Stimulated activated CD8-positive, alpha-beta memory T cell treated with anti-CD3 and anti-CD28 coated beads, Interleukin-2, amount 100 ng/mL, for 48 hours (primary cell): ENCODE measurements at regions not wholly inside any gene's neighbourhood (a gene's known extent, or its start where the extent isn't known, plus 50 kb on each side); places are given as distances from the start of the nearest gene placed in this dataset.
"Not testable (repeated sequence)": the region's sequence is repeated elsewhere in the genome, so short reads cannot be mapped to it uniquely, and the experiment has no call there.

Experiments used
- DNase-seq, 2 donors: peaks; one replicate each; pipeline ENCODE4 v3.0.0-alpha.2; 2020; ENCODE audit warnings: low read depth in 2 of 2

DNA sequence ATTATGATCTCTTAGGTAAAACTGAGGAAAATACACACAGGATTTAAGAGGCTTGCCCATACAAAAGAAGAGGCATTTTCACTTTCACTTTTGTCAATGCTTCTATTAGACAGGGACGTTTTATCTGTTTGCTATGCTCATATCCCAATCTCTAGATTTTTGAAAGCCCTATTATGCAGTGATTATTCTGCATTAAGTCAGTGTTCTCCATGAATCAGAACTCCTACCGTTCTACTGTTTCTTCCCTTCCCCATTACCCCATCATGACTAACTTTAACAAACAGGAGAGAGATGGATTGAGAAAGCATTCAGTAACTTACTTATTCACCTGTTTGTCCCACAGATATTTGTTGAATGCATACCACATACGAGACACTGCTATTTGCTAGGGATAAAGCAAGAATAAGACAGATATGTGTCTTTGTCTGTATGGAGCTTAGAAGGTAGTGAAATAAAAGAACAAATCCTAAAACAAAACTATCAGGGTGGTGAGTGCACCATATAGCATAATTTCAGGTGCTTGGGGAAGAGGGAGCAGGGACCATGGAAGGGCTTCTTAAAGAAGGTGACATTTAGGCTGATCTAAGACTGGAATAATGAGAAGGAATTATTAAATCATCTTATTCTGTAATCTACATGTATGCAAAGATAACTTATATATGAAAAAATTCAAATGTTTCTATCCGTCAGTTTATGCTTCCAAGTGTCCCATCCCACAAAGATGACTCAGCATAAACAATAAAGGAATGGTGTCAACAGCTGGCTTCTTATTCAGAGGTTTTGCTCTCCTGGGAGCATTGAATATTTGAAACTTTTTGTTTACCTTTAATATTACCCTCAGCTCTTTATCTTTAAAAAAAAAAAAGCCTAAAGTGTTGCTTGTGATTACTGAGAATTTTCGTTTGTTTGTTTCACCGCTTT, 328.1 kb downstream of the HINT1 start:
- no peak for DNase-seq

DNA sequence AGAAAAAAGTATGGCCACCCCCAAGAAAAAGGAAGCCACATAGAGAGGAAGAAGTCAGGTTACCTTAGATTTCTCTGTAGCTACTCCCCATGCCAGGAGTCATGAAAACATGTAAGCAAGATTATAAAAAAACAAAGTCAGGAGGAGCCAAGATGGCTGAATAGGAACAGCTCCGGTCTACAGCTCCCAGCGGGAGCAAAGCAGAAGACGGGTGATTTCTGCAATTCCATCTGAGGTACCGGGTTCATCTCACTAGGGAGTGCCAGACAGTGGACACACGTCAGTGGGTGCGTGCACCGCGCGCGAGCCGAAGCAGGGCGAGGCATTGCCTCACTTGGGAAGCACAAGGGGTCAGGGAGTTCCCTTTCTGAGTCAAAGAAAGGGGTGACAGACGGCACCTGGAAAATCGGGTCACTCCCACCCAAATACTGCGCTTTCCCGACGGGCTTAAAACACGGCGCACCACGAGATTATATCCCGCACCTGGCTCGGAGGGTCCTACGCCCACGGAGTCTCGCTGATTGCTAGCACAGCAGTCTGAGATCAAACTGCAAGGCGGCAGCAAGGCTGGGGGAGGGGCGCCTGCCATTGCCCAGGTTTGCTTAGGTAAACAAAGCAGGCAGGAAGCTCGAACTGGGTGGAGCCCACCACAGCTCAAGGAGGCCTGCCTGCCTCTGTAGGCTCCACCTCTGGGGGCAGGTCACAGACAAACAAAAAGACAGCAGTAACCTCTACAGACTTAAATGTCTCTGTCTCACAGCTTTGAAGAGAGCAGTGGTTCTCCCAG, 347.3 kb downstream of the HINT1 start:
- not testable (repeated sequence) for DNase-seq

DNA sequence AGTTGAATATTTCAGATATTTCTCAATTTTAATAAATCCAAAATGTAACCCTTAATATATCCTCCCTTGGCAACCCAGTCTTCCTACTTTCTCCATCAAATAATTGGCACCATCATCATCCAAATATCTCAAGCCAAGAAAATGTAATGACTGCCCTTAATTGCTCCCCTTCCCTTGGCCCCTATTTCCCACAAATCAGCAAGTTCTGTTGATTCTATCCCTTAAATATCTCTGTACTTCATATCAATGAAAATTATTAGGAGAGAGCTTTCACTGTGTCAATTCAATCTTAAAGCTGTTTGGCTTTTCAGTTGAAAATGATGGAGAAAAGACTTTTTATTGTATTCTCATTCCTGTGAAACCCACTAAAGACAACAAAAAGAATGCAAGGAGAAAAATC, 349.8 kb downstream of the HINT1 start:
- DNase-seq = no peak

DNA sequence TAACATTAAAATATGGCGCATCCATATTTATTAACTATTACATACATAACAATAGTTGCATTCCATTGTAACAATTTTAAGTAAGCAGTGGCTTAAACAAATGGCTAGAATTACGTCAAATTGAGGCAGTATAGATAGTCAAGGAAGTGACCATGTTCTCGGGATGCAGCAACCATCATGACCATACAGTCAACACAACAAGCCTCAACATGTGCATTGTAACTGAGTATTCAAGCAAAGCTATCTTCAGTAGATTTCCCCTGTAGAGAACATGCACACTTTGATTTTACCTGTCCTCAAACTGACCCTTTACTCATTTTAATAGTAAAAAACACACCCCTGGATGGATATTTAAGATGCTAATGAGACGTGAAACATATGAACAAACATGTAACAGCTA, 356.4 kb downstream of the HINT1 start:
- DNase-seq = no peak

DNA sequence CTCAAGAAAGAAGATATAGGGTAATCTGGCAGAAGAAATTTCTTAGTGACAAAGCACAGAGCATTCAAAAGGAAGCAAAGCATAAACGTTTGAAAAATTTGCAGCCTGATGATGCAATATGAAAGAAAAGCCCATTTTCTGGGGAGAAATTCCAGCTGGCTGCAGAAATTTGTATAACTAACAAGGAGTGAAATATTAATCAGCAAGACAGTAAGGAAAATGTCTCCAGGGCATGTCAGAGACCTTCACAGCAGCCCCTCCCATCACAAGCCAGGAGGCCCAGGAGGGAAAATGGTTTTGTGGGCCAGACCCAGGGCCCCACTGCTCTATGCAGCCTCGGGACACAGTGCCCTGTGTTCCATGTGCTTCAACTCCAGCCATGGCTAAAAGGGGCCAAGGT, 359.4 kb downstream of the HINT1 start:
- DNase-seq = no peak

DNA sequence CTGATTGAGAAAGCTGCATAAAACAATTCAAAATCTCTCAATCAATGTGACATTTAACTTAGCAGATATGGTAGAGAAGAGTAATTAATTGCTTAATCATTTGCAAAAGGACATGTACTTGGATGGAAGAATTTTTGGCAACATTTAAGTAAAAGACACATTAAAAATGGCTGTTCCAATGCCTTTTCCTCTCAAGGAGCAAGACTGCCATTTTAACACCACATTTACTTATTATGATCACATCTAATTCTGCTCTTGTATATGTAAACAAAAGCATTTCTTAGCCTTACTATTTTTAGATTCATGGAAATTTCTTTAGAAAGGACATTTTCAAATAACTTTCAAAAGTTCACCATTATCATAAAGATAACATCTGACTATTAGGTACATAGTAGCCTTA, 360.0 kb downstream of the HINT1 start:
- DNase-seq = no peak

DNA sequence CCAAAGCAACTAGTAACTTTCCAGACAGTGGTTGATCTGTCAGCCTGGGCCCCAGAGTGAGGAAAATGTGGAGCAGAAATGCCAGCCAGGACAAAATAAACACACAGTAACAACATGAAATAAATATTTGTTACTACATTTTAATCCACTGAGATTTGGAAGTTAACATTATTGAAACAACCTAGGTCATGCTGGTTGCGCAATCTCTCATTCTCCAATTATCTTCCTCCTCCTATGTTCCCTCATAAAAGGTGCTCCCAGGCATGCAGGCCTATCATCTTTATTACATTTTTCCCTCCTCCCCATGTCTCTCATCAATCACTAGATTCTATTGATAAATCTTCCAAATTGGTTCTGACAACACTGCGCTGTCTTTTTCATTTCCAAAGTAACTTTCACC, 363.1 kb downstream of the HINT1 start:
- no peak for DNase-seq

DNA sequence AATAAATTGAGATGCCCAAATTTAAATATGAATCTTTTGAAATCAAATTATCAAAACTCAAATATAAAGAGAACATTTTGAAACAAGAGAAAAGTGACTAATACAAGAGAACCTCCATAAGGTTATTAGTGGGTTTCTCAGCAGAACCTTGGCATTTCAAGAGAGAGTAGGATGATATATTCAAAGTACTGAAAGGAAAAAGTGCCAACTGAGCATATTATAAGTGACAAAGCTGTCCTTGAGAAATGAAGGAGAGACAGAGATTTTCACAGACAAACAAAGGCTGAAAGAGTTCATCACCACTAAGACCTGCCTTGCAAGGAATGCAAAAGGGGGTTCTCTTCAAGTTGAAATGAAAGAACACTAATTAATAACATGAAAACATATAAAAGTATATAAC, 366.0 kb downstream of the HINT1 start:
- no peak for DNase-seq

DNA sequence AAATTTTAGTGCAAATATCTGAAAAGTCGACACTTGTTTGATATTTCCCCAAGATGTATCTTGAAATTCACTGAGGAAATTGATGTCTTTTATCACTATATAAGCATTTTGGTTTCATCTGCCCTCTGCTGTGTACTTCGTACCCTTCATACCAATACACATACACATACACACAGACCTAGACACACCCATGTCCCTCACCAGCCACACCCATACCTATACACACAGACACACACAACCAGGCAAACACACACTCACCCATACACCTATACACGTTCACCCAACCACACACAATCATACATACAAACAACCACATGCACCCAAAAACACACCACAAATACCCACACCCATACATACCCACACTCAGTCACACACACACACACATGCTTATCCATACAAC, 367.8 kb downstream of the HINT1 start:
- DNase-seq = no peak

DNA sequence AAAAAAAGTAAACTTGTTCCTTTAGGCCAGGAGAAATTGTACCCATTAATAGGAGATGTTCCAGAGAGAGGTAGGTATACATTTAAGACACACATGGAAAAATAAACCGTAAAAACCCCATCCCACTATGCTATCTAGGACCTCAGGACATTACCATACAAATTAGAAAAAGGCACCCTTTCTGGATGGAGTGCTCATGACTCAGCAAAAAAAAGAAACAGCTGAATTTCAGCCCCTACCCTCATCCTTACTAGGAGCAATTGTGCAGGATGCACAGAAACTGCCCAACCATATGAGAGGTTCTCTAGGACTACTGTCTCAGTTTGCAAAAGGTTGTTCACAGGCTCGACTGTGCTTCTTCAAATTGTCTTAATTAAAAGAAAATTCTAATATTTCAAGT, 368.2 kb downstream of the HINT1 start:
- DNase-seq = no peak

DNA sequence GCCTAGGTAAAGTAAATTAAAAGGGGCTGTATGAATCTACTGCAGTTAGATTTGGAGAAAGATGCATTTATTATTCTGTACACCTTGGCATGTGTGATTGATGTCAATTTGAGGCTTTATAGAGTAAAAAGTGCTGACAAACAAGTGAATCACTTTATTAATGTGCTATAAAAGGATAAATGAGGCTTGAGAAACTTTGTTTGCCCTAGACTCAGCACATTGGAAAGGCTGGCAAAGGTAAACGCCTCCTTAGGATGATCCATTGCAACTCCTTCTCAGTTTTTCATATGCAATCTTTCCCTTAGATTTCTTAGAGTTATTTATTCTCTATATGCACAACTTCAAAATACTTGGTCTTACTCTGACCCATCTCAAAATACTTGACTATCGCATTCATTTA, 369.0 kb downstream of the HINT1 start:
- DNase-seq = no peak

DNA sequence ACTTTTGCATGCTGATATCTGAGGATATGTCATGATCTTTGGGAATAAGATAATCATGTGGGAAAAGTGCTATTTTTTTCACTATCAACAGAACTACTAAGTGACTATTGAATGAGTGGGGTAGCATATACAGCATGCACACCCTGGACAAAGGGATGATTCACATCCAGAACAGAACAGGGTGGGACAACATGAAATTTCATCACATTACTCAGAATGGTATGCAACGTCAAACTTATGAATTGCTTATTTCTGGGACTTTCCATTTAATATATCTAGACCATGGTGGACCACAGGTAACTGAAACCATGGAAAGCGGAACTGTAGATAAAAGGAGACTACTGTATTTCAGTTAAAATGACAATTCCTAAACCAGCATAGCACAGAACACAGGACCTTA, 370.0 kb downstream of the HINT1 start:
- DNase-seq = no peak

DNA sequence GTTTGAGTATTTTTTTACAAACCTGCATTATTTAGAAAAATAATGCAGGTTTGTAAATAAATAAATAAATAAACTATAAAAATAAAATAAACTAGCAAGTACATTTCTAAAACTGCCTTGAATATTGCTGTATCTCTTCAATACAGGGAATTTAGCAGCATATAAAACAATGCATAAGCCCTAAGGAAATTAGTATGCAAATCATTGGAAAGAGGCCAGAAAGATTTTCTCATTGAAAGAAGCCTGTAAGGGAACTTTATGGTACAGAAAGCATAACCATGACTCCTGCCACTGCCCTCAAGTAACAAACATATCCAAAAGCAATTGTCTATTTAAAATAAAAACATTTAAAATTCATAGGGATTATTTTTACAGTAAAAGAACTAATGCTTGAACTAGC, 387.3 kb downstream of the HINT1 start:
- DNase-seq = no peak

DNA sequence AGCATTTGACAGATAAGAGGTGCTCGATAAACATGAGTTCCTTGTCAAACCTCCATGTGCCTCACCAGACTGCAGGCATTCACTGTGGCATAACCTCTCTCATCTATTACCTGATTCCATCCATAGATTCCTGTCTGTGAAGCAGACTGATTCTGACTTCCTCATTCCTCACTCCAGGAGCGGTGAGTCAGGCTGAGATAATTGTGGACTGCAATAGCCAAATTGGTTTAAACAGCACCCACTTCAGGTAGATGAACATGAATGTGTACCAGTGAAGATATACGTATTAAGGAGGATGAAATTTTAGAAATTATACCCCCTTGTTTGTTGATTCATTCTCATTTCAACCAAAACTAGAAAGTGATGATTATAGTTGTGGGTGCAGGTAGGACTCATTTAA, 391.2 kb downstream of the HINT1 start:
- no peak for DNase-seq

DNA sequence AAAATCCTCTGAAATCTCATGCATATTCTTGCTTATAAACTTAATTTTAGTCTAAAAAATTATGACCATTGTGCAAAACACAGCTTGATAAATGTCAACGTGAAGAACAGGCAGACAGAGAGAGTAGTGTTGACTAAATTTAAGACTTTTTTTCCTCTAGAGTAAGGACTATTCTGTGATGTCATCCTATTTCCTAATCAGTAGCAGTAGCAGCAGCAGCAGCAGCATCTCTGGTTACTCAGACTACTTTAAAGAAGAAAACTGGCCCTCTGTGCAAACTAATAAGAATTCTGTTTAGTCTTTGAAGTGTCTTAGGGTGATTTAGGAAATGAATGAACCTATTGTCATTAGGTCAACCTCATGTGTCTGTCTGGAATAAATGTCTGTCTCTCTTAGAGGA, 403.0 kb downstream of the HINT1 start:
- DNase-seq = no peak

DNA sequence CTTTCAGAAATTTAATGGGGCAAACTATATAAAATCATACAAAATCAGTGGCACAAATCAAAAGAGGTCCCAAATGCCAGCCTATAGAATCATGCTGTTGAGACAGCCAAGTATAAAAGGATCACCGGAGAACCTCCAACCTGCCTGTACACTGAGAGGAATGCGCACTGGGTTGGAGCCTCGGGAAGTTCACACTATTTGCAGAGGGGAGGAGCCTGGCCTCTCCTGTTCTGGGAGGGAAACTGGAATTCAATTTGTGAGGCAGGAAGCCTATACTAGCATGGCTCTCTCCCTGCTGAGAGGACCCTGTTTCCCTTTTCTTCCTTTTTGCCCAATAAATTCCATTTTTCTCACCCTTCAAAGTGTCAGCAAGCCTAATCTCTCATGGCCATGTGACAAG, 406.0 kb downstream of the HINT1 start:
- DNase-seq = no peak

DNA sequence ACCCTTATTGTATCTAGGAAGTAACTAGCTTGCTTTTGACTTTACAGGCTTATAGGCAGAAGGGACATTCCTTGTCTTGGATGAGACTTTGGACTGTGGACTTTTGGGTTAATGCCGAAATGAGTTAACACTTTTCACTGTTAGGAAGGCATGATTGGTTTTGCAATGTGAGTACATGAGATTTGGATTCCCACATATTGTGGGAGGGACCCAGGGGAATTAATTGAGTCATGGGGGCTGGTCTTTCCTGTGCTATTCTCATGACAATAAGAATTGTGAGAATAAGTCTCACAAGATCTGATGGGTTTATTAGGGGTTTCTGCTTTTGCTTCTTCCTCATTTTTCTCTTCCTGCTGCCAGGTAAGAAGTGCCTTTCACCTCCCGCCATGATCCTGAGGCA, 417.5 kb downstream of the HINT1 start:
- DNase-seq = no peak

DNA sequence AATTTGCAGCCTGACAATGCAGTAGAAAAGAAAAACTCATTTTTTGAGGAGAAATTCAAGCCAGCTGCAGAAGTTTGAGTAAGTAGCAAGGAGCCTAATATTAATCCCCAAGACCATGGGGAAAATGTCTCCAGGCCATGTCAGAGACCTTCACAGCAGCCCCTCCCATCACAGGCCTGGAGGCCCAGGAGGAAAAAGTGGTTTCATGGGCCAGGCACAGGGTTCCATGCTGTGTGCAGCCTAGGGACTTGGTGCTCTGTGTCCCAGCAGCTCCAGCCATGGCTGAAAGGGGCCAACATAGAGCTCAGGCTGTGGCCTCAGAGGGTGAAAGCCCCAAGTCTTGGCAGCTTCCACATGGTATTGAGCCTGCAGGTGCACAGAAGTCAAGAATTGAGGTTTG, 418.4 kb downstream of the HINT1 start:
- not testable (repeated sequence) for DNase-seq

DNA sequence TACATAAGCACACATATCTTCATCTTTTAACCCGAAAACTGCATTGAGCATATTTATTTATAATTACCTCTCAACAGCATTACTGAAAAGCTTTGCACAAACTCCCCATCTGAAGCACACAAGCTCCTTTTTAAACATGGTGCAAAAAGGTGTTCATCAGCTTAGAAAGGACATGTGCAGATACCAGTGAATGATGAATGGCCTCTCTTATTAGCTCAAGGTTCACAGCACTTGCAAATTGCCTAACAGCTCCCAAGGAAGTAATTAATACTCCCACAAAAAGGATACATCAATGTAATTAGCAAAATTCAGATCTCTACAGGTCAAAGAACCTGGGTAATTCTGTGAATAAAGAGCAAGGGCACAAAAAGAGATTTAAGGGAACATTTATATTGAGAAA, 422.0 kb downstream of the HINT1 start:
- no peak for DNase-seq

DNA sequence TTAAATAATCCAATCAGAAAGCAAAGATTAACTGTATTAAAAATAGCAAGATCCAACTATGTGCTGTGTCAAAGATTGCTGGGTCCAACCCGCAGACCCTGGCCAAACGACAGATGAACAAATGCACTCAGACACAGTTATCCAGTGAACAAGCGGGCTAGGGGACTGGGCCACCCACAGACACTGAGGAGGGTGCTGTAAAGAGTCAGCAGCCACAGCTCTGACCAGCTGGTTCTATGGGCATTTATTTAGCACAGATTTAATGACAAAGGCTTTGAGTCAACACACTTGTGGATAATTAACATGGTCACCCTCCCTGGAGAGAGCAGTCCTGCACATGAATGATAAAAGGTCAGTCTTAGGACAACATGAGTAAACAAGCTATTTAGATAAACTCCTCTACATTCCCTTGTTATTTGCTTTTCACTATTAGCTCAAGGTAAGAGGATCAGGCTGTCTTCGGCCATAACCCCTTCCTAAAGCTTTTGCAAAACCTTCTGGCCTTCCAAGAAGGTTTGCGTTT, 424.9 kb downstream of the HINT1 start:
- no peak for DNase-seq

DNA sequence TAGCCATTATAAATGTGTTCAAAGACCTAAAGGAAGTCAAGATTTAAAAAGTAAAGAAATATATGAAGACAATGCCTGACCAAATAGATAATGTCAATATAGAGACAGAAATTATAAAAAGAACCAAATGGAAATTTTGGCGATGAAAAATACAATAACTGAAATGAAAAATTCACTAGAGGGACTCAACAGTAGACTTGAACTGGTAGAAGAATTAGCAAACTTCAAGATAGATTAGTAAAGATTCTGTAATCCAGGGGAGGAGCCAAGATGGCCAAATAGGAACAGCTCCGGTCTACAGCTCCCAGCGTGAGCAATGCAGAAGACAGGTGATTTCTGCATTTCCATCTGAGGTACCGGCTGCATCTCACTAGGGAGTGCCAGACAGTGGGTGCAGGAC, 433.2 kb downstream of the HINT1 start:
- DNase-seq = no peak

DNA sequence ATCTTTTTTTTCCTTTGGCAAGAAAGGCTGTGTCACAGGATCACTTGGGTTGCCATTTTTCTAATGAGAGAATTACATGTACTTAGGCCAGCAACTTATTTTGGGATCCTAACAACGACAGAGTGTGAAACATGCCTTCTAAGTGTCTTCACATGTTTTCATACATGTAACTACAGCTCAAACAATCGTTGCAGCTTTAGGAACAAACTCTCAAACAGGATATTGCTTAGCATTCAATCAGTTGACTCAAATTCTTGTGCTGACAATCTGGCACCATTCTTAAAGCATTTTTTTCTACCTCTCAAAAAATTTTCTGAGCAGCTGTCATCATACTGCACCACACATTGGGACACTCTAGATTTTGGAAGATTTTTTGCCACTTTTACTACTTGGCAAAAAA, 435.5 kb downstream of the HINT1 start:
- DNase-seq = no peak

DNA sequence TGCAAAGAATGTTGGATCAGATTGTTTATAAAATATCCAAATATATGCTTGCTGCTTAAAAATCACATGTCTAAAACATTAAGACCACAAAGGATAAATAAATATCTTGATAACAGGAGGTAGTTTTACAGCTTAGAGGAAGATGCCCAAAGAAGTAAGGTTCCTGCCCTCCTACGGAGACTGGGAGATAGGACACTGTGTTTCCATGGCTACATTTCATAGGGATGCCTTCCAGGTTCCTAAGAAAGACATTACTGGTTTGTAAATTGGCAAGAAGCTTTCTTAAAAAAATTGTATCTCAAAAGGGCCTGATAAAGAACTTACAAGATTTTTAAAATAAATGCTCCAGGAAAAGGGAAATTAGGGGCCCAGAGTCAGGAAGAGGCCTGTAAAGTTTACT, 437.2 kb downstream of the HINT1 start:
- no peak for DNase-seq
